HCT116 (cell line): ENCODE measurements at regions not wholly inside any gene's neighbourhood (a gene's known extent, or its start where the extent isn't known, plus 50 kb on each side); places are given as distances from the start of the nearest gene placed in this dataset.

ENCODE experiments used
- ATAC-seq: fragments of 200-7000 bp; cut with Tn5 transposase; 2 replicates; pipeline ENCODE4 v1.9.1; 2020; ENCODE audit warnings: mild to moderate bottlenecking, moderate library complexity
- BruUV-seq: library from RNA; stranded (reverse); fragments of 400-500 nt; replicated peaks from 2 replicates; lab custom pipeline; 2021; lab: Mats Ljungman, UMichigan
- CTCF ChIA-PET: fragments of 300-600 bp; sonication (Branson Sonifier 250); formaldehyde crosslinking; loops from one replicate; lab custom pipeline; 2021; ENCODE audit warnings: antibody characterized with exemption; lab: Charles Lee
- POLR2A ChIA-PET: fragments of 300-600, 350-600 bp; sonication (Branson Sonifier 250); formaldehyde crosslinking; loops from one replicate; lab custom pipeline; 2021; ENCODE audit warnings: antibody characterized with exemption; lab: Charles Lee
- RAD21 ChIA-PET, 2 experiments: fragments of 300-600 bp; sonication (Branson Sonifier 250); formaldehyde crosslinking; loops; one replicate each; lab custom pipeline; 2023; ENCODE audit warnings: low total read pairs in 2 of 2; ENCODE audit not compliant: uncharacterized antibody in 2 of 2, unreplicated experiment in 2 of 2, low non-redundant PET in 1 of 2; lab: Charles Lee
- DNase-seq: peaks from one replicate; pipeline ENCODE4 v3.0.0-alpha.2; 2010; ENCODE audit warnings: low read depth, low spot score
- H2AFZ ChIP-seq: fragments of 200-600 bp; shearing (Covaris generic), sonication (generic); 2 replicates; pipeline ENCODE4 v1.6.1; 2017; ENCODE audit warnings: low read depth, mixed run types, mixed read lengths, antibody characterized with exemption, low read length; ENCODE audit not compliant: poor library complexity, severe bottlenecking
- H3K27ac ChIP-seq: 2 replicates; pipeline ENCODE4 v1.5.1; 2012; ENCODE audit warnings: low read depth, low read length
- H3K27me3 ChIP-seq: fragments of 200-600 bp; sonication (generic); 2 replicates; pipeline ENCODE4 v1.6.1; 2016; ENCODE audit warnings: mixed run types, low read length, mixed read lengths; ENCODE audit not compliant: insufficient read depth
- H3K36me3 ChIP-seq, 2 experiments: fragments of 200-500 bp in 1 of 2; fragments of 200-600 bp in 1 of 2; sonication (Bioruptor generic) in 1 of 2; sonication (generic) in 1 of 2; 2 replicates each; pipeline versions ENCODE4 v1.5.1 to v1.6.1; 2014 to 2016; ENCODE audit warnings: low read length in 2 of 2, inconsistent platforms in 1 of 2, mixed read lengths in 1 of 2, mixed run types in 1 of 2; ENCODE audit not compliant: insufficient read depth in 2 of 2, control insufficient read depth in 1 of 2
- H3K4me1 ChIP-seq, 2 experiments: fragments of 200-600 bp in 1 of 2; sonication (generic) in 1 of 2; 2 replicates each; pipeline versions ENCODE4 v1.5.1 to v1.6.1; 2012 to 2017; ENCODE audit warnings: low read length in 2 of 2, inconsistent platforms in 1 of 2, mild to moderate bottlenecking in 1 of 2, mixed read lengths in 1 of 2, mixed run types in 1 of 2, moderate library complexity in 1 of 2; ENCODE audit not compliant: insufficient read depth in 2 of 2, control insufficient read depth in 1 of 2
- H3K4me2 ChIP-seq: fragments of 200-600 bp; sonication (generic); 2 replicates; pipeline ENCODE4 v1.6.1; 2017; ENCODE audit warnings: mixed run types, low read length, mixed read lengths
- H3K4me3 ChIP-seq, 2 experiments: fragments of 200-600 bp in 1 of 2; sonication (generic) in 1 of 2; replicated peaks in 1 of 2; 2 replicates each; pipeline ENCODE4 v1.5.1; 2011 to 2016; ENCODE audit warnings: low read length in 2 of 2, control low read depth in 1 of 2, low read depth in 1 of 2, mild to moderate bottlenecking in 1 of 2, mixed read lengths in 1 of 2, mixed run types in 1 of 2
- H3K79me2 ChIP-seq: fragments of 200-600 bp; sonication (generic); 2 replicates; pipeline ENCODE4 v1.6.1; 2017; ENCODE audit warnings: mild to moderate bottlenecking, mixed run types, low read length, moderate library complexity, mixed read lengths; ENCODE audit not compliant: insufficient read depth
- H3K9ac ChIP-seq: fragments of 200-600 bp; sonication (generic); 2 replicates; pipeline ENCODE4 v1.6.1; 2016; ENCODE audit warnings: low read length, mixed read lengths
- H3K9me2 ChIP-seq: fragments of 200-600 bp; sonication (generic), shearing (Covaris generic); 2 replicates; pipeline ENCODE4 v1.6.1; 2017; ENCODE audit warnings: mixed run types, mild to moderate bottlenecking, moderate library complexity; ENCODE audit not compliant: insufficient read depth
- H3K9me3 ChIP-seq, 2 experiments: fragments of 200-500 bp in 1 of 2; fragments of 200-600 bp in 1 of 2; sonication (Bioruptor generic) in 1 of 2; sonication (generic) in 1 of 2; 2 replicates each; pipeline ENCODE4 v1.6.1; 2014 to 2017; ENCODE audit warnings: low read length in 2 of 2, mixed read lengths in 2 of 2, inconsistent platforms in 1 of 2, low read depth in 1 of 2, mild to moderate bottlenecking in 1 of 2, mixed run types in 1 of 2, moderate library complexity in 1 of 2; ENCODE audit not compliant: control insufficient read depth in 1 of 2, insufficient read depth in 1 of 2
- H4K20me1 ChIP-seq: fragments of 200-600 bp; sonication (generic), shearing (Covaris generic); 2 replicates; pipeline ENCODE4 v1.6.1; 2017; ENCODE audit warnings: mixed run types, mild to moderate bottlenecking, moderate library complexity; ENCODE audit not compliant: insufficient read depth
- ATF3 ChIP-seq: IDR thresholded peaks from 2 replicates; pipeline ENCODE4 v1.6.1; 2012
- CTCF ChIP-seq, 3 experiments: fragments of 200-600 bp in 1 of 3; sonication (generic) in 1 of 3; IDR thresholded peaks in 2 of 3; conservative IDR thresholded peaks in 1 of 3; 2 replicates each; pipeline ENCODE4 v1.5.1; 2012 to 2017; ENCODE audit warnings: low read depth in 2 of 3, low read length in 2 of 3, antibody characterized with exemption in 1 of 3, borderline replicate concordance in 1 of 3, control low read depth in 1 of 3, mild to moderate bottlenecking in 1 of 3, mixed read lengths in 1 of 3, mixed run types in 1 of 3, moderate library complexity in 1 of 3; ENCODE audit not compliant: insufficient read depth in 1 of 3
- ELF1 ChIP-seq: IDR thresholded peaks from 2 replicates; pipeline ENCODE4 v1.6.1; 2012; ENCODE audit warnings: low read depth, borderline replicate concordance
- FOSL1 ChIP-seq: IDR thresholded peaks from 2 replicates; pipeline ENCODE4 v1.6.1; 2012; ENCODE audit warnings: low read depth
- JUND ChIP-seq: IDR thresholded peaks from 2 replicates; pipeline ENCODE4 v1.6.1; 2012
- SIN3A ChIP-seq: IDR thresholded peaks from 2 replicates; pipeline ENCODE4 v1.6.1; 2012; ENCODE audit warnings: low read depth
- ZFX ChIP-seq: fragments of 450-650 bp; IDR thresholded peaks from 2 replicates; pipeline ENCODE4 v1.6.1; 2017
- ZNF274 ChIP-seq: fragments of 200-500 bp; sonication (Bioruptor generic); IDR thresholded peaks from 2 replicates; pipeline ENCODE4 v1.6.1; 2014; ENCODE audit warnings: mild to moderate bottlenecking, low read depth, low read length, inconsistent platforms
- intact Hi-C: fragments of 100-400 bp; cut with micrococcal nuclease; formaldehyde crosslinking; loops from 2 replicates; pipeline ENCODE4 v1.10.0; 2022
- TF ChIP-seq, protein P1 (sequence below): IDR thresholded peaks from 2 replicates; pipeline ENCODE4 v1.6.1; 2012; ENCODE audit warnings: low read depth

- no peaks in the 10 kb centered on the region for H3K36me3 ChIP-seq
- no peak overlapping the region for H3K9ac ChIP-seq
- H3K27me3 ChIP-seq, result no peaks in the 10 kb centered on the region
- no peaks in the 10 kb centered on the region for H3K4me1 ChIP-seq
- H3K4me2 ChIP-seq, result no peak overlapping the region
- H3K79me2 ChIP-seq, result no peaks in the 10 kb centered on the region
- no peaks in the 10 kb centered on the region for H4K20me1 ChIP-seq
- BruUV-seq, result no TSS peak
- H3K27ac ChIP-seq, result no peak overlapping the region
- ATAC-seq (no peak), DNase-seq (no peak)
- POLR2A ChIA-PET, result no interaction called here
- no peaks in the 10 kb centered on the region for H3K9me2 ChIP-seq
- no peak overlapping the region for H3K4me3 ChIP-seq
- CTCF ChIA-PET, result no interaction called here
- intact Hi-C loops, result no loop called here
- H3K9me3 ChIP-seq, result no peaks in the 10 kb centered on the region
- peak overlapping the region; percentile 51 for H2AFZ ChIP-seq
- RAD21 ChIA-PET, result no interaction called here
- TF ChIP-seq ATF3 (no peak), ELF1 (no peak), ZFX (no peak), ZNF274 (no peak), CTCF (IDR thresholded peaks at IDR 0.05 in 2 of 3, conservative IDR thresholded peaks at IDR 0.05 in 1 of 3; ENCODE audit: borderline replicate concordance in 1 of 3, insufficient read depth in 1 of 3, low read depth in 2 of 3, low read length in 2 of 3) (no peak), SIN3A (no peak), JUND (no peak), FOSL1 (no peak)
- TF ChIP-seq, protein P1, sequence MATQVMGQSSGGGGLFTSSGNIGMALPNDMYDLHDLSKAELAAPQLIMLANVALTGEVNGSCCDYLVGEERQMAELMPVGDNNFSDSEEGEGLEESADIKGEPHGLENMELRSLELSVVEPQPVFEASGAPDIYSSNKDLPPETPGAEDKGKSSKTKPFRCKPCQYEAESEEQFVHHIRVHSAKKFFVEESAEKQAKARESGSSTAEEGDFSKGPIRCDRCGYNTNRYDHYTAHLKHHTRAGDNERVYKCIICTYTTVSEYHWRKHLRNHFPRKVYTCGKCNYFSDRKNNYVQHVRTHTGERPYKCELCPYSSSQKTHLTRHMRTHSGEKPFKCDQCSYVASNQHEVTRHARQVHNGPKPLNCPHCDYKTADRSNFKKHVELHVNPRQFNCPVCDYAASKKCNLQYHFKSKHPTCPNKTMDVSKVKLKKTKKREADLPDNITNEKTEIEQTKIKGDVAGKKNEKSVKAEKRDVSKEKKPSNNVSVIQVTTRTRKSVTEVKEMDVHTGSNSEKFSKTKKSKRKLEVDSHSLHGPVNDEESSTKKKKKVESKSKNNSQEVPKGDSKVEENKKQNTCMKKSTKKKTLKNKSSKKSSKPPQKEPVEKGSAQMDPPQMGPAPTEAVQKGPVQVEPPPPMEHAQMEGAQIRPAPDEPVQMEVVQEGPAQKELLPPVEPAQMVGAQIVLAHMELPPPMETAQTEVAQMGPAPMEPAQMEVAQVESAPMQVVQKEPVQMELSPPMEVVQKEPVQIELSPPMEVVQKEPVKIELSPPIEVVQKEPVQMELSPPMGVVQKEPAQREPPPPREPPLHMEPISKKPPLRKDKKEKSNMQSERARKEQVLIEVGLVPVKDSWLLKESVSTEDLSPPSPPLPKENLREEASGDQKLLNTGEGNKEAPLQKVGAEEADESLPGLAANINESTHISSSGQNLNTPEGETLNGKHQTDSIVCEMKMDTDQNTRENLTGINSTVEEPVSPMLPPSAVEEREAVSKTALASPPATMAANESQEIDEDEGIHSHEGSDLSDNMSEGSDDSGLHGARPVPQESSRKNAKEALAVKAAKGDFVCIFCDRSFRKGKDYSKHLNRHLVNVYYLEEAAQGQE, result no peak
- TF ChIP-seq, all 23 proteins: peak for 0
Measured at GRCh38 chr5:87650284-87650683, 237.6 kb upstream of the CCNH start.
